HepG2 (cell line): ENCODE measurements at regions not wholly inside any gene's neighbourhood (a gene's known extent, or its start where the extent isn't known, plus 50 kb on each side); places are given as distances from the start of the nearest gene placed in this dataset.

Source experiments
- FOSL1 ChIP-seq: sonication (generic); formaldehyde crosslinking; IDR thresholded peaks from 2 replicates; pipeline ENCODE4 v1.9.0; 2021; ENCODE audit warnings: missing genetic modification reagents, borderline replicate concordance
- HDAC2 ChIP-seq: sonication (generic); formaldehyde crosslinking; IDR thresholded peaks from 2 replicates; pipeline ENCODE4 v1.4.0; 2020; ENCODE audit warnings: missing genetic modification reagents
- HHEX ChIP-seq: IDR thresholded peaks from 2 replicates; pipeline ENCODE4 v1.6.1; 2016; ENCODE audit warnings: control low read depth
- KAT8 ChIP-seq: IDR thresholded peaks from 2 replicates; pipeline ENCODE4 v1.6.1; 2016; ENCODE audit warnings: missing genetic modification reagents, missing compliant biosample characterization
- MED1 ChIP-seq: sonication (generic); formaldehyde crosslinking; IDR thresholded peaks from 2 replicates; pipeline ENCODE4 v1.4.0; 2020; ENCODE audit warnings: missing genetic modification reagents
- NFKBIZ ChIP-seq: IDR thresholded peaks from 2 replicates; pipeline ENCODE4 v1.6.1; 2018; ENCODE audit warnings: missing genetic modification reagents, missing compliant biosample characterization
- RXRB ChIP-seq: IDR thresholded peaks from 2 replicates; pipeline ENCODE4 v1.6.1; 2016; ENCODE audit warnings: borderline replicate concordance, missing genetic modification reagents, missing compliant biosample characterization
- SMC3 ChIP-seq: IDR thresholded peaks from 2 replicates; pipeline ENCODE4 v1.6.1; 2011; ENCODE audit warnings: low read length, improper control_type of control experiment
- TCF12 ChIP-seq, 2 experiments: fragments of 450-650 bp in 1 of 2; sonication (generic) in 1 of 2; formaldehyde crosslinking in 1 of 2; IDR thresholded peaks; 2 replicates each; pipeline versions ENCODE4 v1.6.1 to v1.8.0; 2017 to 2022; ENCODE audit warnings: antibody characterized with exemption in 1 of 2, mild to moderate bottlenecking in 1 of 2, missing genetic modification reagents in 1 of 2, moderate library complexity in 1 of 2
- TFAP4 ChIP-seq: sonication (generic); IDR thresholded peaks from 2 replicates; pipeline ENCODE4 v1.6.1; 2016; ENCODE audit warnings: low read depth, borderline replicate concordance
- WIZ ChIP-seq: sonication (generic); formaldehyde crosslinking; IDR thresholded peaks from 2 replicates; pipeline ENCODE4 v1.5.1; 2020; ENCODE audit warnings: mild to moderate bottlenecking, missing genetic modification reagents
- YEATS2 ChIP-seq: sonication (generic); formaldehyde crosslinking; IDR thresholded peaks from 2 replicates; pipeline ENCODE4 v1.4.0; 2020; ENCODE audit warnings: missing genetic modification reagents, borderline replicate concordance
- ZBTB40 ChIP-seq, 2 experiments: fragments of 450-650 bp in 1 of 2; sonication (generic) in 1 of 2; formaldehyde crosslinking in 1 of 2; IDR thresholded peaks; 2 replicates each; pipeline versions ENCODE4 v1.6.1 to v1.8.0; 2016 to 2022; ENCODE audit warnings: antibody characterized with exemption in 1 of 2, mild to moderate bottlenecking in 1 of 2, missing genetic modification reagents in 1 of 2
- ZBTB43 ChIP-seq: sonication (generic); formaldehyde crosslinking; conservative IDR thresholded peaks from 2 replicates; pipeline ENCODE4 v1.4.0; 2020; ENCODE audit warnings: missing genetic modification reagents
- ZFP62 ChIP-seq: sonication (generic); formaldehyde crosslinking; IDR thresholded peaks from 2 replicates; pipeline ENCODE4 v1.4.0; 2020; ENCODE audit warnings: missing genetic modification reagents
- ZNF230 ChIP-seq: sonication (generic); formaldehyde crosslinking; IDR thresholded peaks from 2 replicates; pipeline ENCODE4 v1.4.0; 2020; ENCODE audit warnings: mild to moderate bottlenecking, missing genetic modification reagents
- ZNF264 ChIP-seq: sonication (generic); formaldehyde crosslinking; IDR thresholded peaks from 2 replicates; pipeline ENCODE4 v1.4.0; 2020; ENCODE audit warnings: missing genetic modification reagents
- ZNF7 ChIP-seq: IDR thresholded peaks from 2 replicates; pipeline ENCODE4 v1.6.1; 2016; ENCODE audit warnings: missing biosample characterization, missing genetic modification reagents

- TF ChIP-seq TFAP4, result peak; percentile 81
- TF ChIP-seq ZBTB40 (IDR thresholded peaks at IDR 0.05), result no peak
- TF ChIP-seq ZBTB40 (CRISPR knock-in tag; IDR thresholded peaks at IDR 0.05), result 0 out of 2 replicates have a peak, but pooled peaks have one; percentile 49
- TF ChIP-seq ZBTB43 (CRISPR knock-in tag), result peak; percentile 98
- TF ChIP-seq HHEX (CRISPR knock-in tag), result peak; percentile 54; the same call in 1 of the 2 replicates
- TF ChIP-seq TCF12 (IDR thresholded peaks at IDR 0.05), result no peak
- no peak for TF ChIP-seq TCF12 (CRISPR knock-in tag; IDR thresholded peaks at IDR 0.05)
- 0 out of 2 replicates have a peak, but pooled peaks have one; percentile 29 for TF ChIP-seq ZNF7
- TF ChIP-seq KAT8 (CRISPR knock-in tag), result peak; percentile 46; the same call in 1 of the 2 replicates
- TF ChIP-seq ZNF230 (CRISPR knock-in tag), result no peak
- TF ChIP-seq FOSL1 (CRISPR knock-in tag), result peak; percentile 88
- TF ChIP-seq YEATS2 (CRISPR knock-in tag), result peak; percentile 44; the same call in 1 of the 2 replicates
- 0 out of 2 replicates have a peak, but pooled peaks have one; percentile 35 for TF ChIP-seq WIZ (CRISPR knock-in tag)
- TF ChIP-seq ZNF264 (CRISPR knock-in tag), result peak; percentile 81; the same call in 1 of the 2 replicates
- TF ChIP-seq HDAC2 (CRISPR knock-in tag), result peak; percentile 80
- TF ChIP-seq MED1, result peak; percentile 62
- TF ChIP-seq RXRB (CRISPR knock-in tag), result peak; percentile 72
- TF ChIP-seq ZFP62, result no peak
- 0 out of 2 replicates have a peak, but pooled peaks have one; percentile 6 for TF ChIP-seq SMC3
- peak; percentile 47; the same call in 1 of the 2 replicates for TF ChIP-seq NFKBIZ (CRISPR knock-in tag)
Observed at GRCh38 chr5:2352101-2352861, 399.2 kb downstream of the IRX2 start (continued).
